Epithelial cell of esophagus (primary cell): ENCODE measurements at regions not wholly inside any gene's neighbourhood (a gene's known extent, or its start where the extent isn't known, plus 50 kb on each side); places are given as distances from the start of the nearest gene placed in this dataset.
"Not testable (repeated sequence)": the region's sequence is repeated elsewhere in the genome, so short reads cannot be mapped to it uniquely, and the experiment has no call there.

ENCODE experiments used
- DNase-seq: peaks from one replicate; pipeline ENCODE4 v3.0.0; 2010; ENCODE audit warnings: low read depth
- H3K4me3 ChIP-seq: 2 replicates; pipeline ENCODE4 v1.5.1; 2011; ENCODE audit warnings: mild to moderate bottlenecking, low read length, control low read depth
- TF ChIP-seq, protein P1 (sequence below): IDR thresholded peaks from 2 replicates; pipeline ENCODE4 v1.5.1; 2011; ENCODE audit warnings: low read depth, mild to moderate bottlenecking, low read length, control low read depth, inconsistent platforms; ENCODE audit not compliant: insufficient read depth; ENCODE audit errors: missing control alignments

DNA sequence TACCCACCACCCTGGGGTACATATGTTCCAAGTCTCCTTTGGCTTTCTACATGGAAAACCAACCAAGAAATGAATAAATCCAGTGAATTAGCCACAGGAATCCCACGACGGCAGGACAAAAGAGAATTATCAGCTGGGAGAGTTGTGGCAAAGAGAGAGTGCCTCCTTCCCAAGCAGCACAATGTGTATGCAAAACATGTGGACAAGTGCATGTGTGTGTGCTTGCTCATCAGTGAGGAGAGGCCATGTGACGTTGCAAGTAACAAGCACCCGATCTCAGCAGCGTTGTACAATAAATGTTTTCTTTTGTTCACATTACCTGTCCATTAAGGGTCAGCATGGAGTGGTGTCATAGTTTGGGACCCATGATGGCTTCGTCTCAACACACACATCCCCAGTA is 50.0 kb upstream of the EMX2 start:
- DNase-seq = peak; percentile 33
- TF ChIP-seq, protein P1, sequence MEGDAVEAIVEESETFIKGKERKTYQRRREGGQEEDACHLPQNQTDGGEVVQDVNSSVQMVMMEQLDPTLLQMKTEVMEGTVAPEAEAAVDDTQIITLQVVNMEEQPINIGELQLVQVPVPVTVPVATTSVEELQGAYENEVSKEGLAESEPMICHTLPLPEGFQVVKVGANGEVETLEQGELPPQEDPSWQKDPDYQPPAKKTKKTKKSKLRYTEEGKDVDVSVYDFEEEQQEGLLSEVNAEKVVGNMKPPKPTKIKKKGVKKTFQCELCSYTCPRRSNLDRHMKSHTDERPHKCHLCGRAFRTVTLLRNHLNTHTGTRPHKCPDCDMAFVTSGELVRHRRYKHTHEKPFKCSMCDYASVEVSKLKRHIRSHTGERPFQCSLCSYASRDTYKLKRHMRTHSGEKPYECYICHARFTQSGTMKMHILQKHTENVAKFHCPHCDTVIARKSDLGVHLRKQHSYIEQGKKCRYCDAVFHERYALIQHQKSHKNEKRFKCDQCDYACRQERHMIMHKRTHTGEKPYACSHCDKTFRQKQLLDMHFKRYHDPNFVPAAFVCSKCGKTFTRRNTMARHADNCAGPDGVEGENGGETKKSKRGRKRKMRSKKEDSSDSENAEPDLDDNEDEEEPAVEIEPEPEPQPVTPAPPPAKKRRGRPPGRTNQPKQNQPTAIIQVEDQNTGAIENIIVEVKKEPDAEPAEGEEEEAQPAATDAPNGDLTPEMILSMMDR = no peak
- no peak overlapping the region for H3K4me3 ChIP-seq

DNA sequence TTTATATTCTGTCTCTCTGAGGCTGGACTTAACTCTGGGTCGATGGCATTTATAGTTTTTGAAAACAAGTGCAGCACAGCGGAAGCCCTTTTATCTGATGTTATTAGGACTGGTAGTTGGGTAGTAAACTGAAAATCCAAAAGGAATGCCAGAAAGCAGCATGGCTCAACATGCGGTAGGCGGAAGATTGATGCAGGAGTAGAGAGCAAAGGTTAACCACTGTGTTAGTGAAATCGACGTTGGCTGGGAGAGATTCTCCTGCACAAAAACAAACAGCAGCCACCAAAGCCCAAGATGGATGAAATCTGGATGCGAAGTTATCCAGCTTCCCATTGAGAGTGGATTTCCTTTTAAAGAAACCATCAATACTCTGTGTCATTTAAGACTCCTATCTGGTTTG is 54.5 kb upstream of the EMX2 start:
- DNase-seq = no peak
- H3K4me3 ChIP-seq = no peak overlapping the region
- TF ChIP-seq, protein P1 = no peak

DNA sequence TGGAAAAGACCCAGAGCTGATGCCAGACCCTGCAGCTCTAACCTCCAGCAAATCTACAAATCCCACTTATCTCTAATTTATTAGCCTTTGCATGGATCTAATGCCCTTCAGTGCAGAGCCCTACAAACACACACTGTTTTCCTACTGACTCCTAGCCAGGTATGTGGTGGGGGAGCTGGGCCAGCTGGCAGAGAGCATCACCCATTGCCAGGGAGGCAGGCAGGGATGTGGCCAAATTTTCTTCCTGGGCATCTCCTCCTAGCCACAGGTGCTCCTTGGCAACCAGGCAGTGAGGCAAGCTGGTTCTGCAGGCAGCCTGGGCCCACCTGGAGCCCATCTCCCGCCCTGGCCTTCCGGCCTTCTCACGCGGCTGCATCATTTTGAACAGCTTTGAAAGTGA is 55.9 kb upstream of the EMX2 start:
- DNase-seq = no peak
- H3K4me3 ChIP-seq = no peak overlapping the region
- TF ChIP-seq, protein P1 = no peak

DNA sequence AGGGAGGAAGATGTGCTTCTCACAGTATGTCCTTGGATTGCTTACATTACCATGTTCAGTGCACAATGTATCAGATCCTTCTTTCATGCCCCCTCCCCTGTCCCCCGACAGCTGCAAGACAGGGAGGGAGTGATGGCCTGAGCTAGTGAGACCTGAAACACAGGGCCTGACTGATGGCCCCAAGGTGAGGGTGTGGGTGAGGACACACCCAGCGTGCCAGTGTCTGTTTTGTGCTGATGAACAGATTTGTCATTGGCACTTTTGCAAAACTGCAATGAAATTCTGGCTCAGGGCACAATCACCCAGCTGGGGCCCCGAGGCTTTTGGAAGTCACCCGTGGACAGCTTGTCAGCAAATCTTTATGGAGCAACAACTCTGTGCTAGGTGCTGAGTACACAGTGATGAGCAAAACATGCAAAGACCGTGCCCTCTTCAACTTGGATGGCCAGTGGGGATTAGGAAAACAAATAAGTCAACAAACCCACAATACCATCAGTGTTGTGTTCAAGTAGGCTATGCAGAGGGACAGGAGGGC is 59.4 kb upstream of the EMX2 start:
- TF ChIP-seq, protein P1 = no peak
- no peak overlapping the region for H3K4me3 ChIP-seq
- DNase-seq = peak; percentile 50

DNA sequence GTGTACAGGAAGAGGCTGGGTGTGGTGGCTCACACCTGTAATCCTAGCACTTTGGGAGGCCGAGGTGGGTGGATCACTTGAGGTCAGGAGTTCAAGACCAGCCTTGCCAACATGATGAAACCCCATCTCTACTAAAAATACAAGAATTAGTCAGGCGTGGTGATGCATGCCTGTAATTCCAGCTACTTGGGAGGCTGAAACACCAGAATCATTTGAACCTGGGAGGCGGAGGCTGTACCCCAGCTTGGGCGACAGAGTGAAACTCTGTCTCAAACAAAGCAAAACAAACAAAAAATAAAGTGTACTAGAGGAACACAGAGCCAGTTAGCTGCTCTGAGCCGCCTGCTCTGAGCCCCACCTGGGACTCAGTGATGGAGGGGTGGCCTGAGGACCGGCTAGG is 61.5 kb upstream of the EMX2 start:
- not testable (repeated sequence) for H3K4me3 ChIP-seq, DNase-seq

DNA sequence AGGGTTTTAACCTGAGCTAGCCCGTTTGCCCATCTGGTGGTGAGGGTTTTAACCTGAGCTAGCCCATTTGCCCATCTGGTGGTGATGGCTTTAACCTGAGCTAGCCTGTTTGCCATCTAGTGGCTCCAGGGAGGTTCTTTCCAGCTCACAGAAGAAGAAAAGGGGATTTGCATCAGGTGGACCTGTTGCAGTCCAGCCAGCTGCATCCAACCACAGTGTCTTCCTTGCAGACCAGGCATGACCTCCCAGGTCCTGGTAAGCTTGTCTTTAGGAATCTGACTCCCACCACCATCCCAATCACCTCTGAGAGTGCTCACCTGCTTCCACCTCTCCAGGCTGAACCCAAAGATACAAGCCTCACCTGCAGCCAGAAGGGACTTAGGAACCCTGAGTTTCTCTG is 62.4 kb upstream of the EMX2 start:
- no peak overlapping the region for H3K4me3 ChIP-seq
- no peak for DNase-seq
- TF ChIP-seq, protein P1 = no peak

DNA sequence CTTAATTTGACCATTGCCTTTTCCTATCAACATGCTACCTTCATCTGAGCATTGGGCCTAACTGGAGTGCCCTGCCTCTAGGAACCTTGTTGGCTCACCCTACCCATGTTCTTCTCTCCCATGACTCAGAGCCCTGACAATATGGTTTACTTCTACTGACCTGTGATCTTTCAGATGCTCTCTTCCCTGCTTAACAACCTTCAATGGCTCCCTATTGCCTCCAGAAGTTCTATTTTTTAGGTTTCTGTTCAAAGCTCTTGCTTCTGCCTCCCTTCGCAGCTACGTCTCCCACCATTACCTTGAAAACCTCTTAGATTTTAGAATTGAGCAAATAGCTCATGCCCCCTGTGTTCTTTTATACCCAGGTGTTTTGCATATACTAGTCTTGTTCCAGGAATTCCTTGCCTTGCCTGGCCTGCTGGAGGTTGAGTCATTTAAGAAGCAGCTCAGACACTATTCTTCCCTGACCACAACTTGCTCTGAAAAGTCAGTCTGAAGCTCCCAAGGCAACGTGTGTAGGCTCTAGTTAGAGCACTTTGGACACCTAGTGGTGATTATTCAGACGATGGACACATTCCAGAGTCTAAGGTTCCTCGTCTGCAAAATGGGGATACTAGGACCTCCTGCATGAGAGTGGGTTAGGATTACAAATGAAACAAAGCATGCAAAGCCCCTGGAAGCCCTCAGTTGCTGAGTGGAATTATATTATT is 64.4 kb upstream of the EMX2 start:
- peak; percentile 95 for DNase-seq
- TF ChIP-seq, protein P1 = peak; percentile 47
- no peak overlapping the region for H3K4me3 ChIP-seq
